Uterus (tissue), 3 donors: ENCODE measurements at regions not wholly inside any gene's neighbourhood (a gene's known extent, or its start where the extent isn't known, plus 50 kb on each side); places are given as distances from the start of the nearest gene placed in this dataset.

ENCODE experiments used
- DNase-seq, 2 donors: peaks; one replicate each; pipeline ENCODE4 v3.0.0-alpha.2; 2019 to 2020
- H3K27ac ChIP-seq, 2 donors: fragments of 200-600 bp; sonication (generic); 1 replicate in 1 of 2; 2 replicates in 1 of 2; pipeline ENCODE4 v1.5.1; 2016 to 2018
- H3K27me3 ChIP-seq, 2 donors: fragments of 200-600 bp; sonication (generic); one replicate each; pipeline ENCODE4 v1.5.1; 2018 to 2019; ENCODE audit warnings: control low read depth in 1 of 2
- H3K36me3 ChIP-seq, 2 donors: fragments of 200-600 bp; sonication (generic); one replicate each; pipeline ENCODE4 v1.5.1; 2019; ENCODE audit warnings: control low read depth in 1 of 2
- H3K4me1 ChIP-seq, 2 donors: fragments of 200-600 bp; sonication (generic); one replicate each; pipeline ENCODE4 v1.5.1; 2018 to 2019; ENCODE audit warnings: control low read depth in 1 of 2
- H3K4me3 ChIP-seq, 2 donors: fragments of 200-600 bp; sonication (generic); 1 replicate in 1 of 2; 2 replicates in 1 of 2; pipeline ENCODE4 v1.5.1; 2018 to 2019; ENCODE audit warnings: mild to moderate bottlenecking in 1 of 2
- H3K9me3 ChIP-seq, 2 donors: fragments of 200-600 bp; sonication (generic); one replicate each; pipeline ENCODE4 v1.5.1; 2019; ENCODE audit warnings: control low read depth in 1 of 2
- POLR2A ChIP-seq, 2 donors: fragments of 450-650 bp; IDR thresholded peaks; one replicate each; pipeline ENCODE4 v1.6.1; 2016; ENCODE audit warnings: antibody characterized with exemption in 2 of 2, mild to moderate bottlenecking in 1 of 2, moderate library complexity in 1 of 2
- intact Hi-C: fragments of 100-400 bp; cut with DNase I; formaldehyde crosslinking; loops from one replicate; pipeline ENCODE4 v1.15.1; 2023; ENCODE audit warnings: low total_unique reads
- TF ChIP-seq, protein P1 (sequence below), 4 experiments: fragments of 200-600 bp in 2 of 4; fragments of 450-650 bp in 2 of 4; sonication (generic) in 2 of 4; IDR thresholded peaks; one replicate each; pipeline ENCODE4 v1.5.1; 2016 to 2019; ENCODE audit warnings: antibody characterized with exemption in 4 of 4, mild to moderate bottlenecking in 2 of 4, moderate library complexity in 1 of 4
- donor health status: DM: yes; HTN: yes; CAD: no.

DNA sequence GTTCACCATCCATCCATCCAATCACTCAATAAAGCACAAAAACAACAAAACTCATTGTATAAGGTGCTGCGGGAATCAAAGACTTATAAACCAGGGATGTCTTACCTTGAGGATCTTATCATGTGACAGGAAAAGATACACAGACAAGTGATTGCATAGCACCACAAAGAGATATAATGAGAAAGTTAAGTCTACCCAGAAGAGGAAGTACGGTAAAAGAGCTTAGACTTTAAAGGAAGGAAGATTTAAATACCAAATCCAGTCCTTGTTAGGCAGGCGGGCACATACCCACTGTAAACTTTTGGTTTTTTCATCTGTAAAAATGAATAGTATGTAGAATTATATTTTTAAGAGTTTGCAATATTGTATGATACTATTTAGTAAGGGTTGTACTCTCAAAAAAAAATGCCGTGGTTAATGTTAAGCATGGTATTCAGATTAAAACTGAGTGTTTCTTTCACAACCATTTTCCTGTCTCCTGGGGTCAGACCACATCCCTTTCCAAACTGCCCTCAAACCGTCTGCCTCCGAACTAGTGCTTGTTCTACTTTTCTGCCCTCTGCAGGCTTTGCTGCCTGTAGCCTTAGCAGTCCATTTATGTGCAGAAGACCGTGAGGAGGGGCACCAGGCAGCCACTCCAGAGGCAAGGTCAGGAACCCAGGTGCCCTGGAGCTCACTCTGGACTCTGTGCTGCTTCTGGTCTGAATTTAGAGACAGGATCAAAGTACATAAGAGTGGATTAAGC lies 179.5 kb upstream of the SYNDIG1 start:
- DNase-seq: no peak
- TF ChIP-seq POLR2A (IDR thresholded peaks at IDR 0.05): no peak
- TF ChIP-seq, protein P1, sequence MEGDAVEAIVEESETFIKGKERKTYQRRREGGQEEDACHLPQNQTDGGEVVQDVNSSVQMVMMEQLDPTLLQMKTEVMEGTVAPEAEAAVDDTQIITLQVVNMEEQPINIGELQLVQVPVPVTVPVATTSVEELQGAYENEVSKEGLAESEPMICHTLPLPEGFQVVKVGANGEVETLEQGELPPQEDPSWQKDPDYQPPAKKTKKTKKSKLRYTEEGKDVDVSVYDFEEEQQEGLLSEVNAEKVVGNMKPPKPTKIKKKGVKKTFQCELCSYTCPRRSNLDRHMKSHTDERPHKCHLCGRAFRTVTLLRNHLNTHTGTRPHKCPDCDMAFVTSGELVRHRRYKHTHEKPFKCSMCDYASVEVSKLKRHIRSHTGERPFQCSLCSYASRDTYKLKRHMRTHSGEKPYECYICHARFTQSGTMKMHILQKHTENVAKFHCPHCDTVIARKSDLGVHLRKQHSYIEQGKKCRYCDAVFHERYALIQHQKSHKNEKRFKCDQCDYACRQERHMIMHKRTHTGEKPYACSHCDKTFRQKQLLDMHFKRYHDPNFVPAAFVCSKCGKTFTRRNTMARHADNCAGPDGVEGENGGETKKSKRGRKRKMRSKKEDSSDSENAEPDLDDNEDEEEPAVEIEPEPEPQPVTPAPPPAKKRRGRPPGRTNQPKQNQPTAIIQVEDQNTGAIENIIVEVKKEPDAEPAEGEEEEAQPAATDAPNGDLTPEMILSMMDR (IDR thresholded peaks at IDR 0.05): no peak
- Histone ChIP-seq H3K9me3 (no peaks in the 10 kb centered on the region), H3K4me1 (no peaks in the 10 kb centered on the region), H3K27me3 (no peaks in the 10 kb centered on the region), H3K36me3 (no peaks in the 10 kb centered on the region), H3K4me3 (no peak overlapping the region), H3K27ac (no peak overlapping the region)
- intact Hi-C loops: no loop called here

DNA sequence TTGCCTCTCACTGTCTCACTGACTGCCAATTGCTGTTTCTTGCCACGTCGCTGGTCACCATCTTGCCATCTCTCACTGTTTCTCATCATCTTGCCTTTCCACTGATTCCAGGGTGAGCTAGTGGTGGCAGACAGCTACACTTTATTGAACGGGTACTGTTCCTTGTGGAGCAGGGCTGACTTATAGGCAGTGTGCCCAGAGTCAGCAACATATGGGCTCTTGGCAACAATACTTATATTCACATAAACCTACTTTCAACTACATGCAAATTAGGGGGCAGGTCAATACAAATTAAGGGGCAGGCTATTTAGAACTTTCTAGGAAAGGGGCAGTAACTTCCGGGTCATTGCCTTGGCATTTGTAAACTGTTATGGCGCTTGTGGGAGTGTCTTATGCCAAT lies 186.2 kb upstream of the SYNDIG1 start:
- TF ChIP-seq, protein P1 (IDR thresholded peaks at IDR 0.05): no peak
- TF ChIP-seq POLR2A (IDR thresholded peaks at IDR 0.05): no peak
- Histone ChIP-seq H3K9me3 (no peaks in the 10 kb centered on the region), H3K27ac (no peak overlapping the region), H3K27me3 (no peaks in the 10 kb centered on the region), H3K4me3 (no peak overlapping the region), H3K36me3 (no peaks in the 10 kb centered on the region), H3K4me1 (no peaks in the 10 kb centered on the region)
- intact Hi-C loops: no loop called here
- no peak for DNase-seq

DNA sequence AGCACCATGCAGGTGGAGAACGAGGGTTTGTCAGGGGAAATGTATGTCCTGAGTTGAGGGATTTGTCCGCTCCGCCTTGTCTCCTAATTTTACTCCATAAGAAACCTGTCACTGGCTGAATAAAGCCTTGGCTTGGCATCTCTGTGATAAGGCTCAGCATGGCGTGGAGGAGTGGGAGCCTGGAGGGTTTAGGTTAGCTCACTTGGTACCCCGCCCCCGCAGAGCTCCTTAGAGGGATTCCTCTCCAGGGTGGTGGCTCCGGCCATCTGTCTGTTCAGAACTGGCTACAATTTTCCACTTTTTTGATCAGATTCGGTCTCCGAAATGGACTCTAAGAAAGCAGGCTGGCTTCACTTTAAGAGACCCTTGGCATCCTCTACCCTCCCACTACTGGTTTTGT lies 192.2 kb upstream of the SYNDIG1 start:
- intact Hi-C loops: no loop called here
- Histone ChIP-seq H3K27ac (no peak overlapping the region), H3K4me1 (no peaks in the 10 kb centered on the region), H3K4me3 (no peak overlapping the region), H3K27me3 (no peaks in the 10 kb centered on the region), H3K36me3 (no peaks in the 10 kb centered on the region), H3K9me3 (peaks cover 0 to 4% of the 10 kb centered on the region in 2 donors)
- DNase-seq: no peak
- TF ChIP-seq, protein P1 (IDR thresholded peaks at IDR 0.05): no peak
- no peak for TF ChIP-seq POLR2A (IDR thresholded peaks at IDR 0.05)

DNA sequence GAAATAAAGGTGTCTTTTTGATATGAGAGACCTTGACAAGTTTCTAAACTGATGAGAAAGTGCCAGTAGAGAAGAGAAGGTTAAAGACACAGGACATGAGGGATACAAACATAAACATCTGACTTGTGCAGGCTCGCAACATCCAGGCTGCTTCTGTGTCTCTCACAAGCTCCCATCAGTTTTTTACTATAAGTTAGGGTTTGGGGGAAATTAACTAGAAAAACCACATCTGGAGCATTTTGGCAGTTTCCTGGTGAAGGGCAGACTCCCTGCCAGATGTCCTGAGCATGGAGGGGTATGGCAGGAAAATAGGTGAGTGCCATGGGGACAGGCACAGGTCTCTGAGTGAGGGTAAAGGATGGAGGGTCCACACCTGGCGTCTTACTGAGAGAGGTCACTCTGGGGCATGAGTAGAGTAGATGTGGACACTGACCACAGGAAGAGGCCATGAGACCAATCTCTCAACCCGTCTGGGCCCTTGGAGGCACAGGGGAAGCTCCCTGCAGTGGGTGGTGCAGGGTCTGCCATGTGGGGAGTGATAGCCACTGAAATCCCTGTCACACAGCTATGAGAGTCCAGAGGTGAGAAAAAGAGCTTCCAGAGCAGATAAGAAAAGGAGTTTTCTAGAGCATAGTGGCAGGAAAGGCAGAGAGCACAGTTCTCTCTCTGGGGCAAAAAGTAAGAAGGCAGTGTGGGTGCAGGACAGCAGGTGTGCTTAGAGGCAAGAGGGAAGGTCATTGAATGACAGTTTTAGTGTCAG lies 193.3 kb upstream of the SYNDIG1 start:
- H3K4me3 ChIP-seq: no peak overlapping the region
- H3K27me3 ChIP-seq: no peaks in the 10 kb centered on the region
- intact Hi-C loops: no loop called here
- no peaks in the 10 kb centered on the region for H3K36me3 ChIP-seq
- peaks cover 0 to 4% of the 10 kb centered on the region in 2 donors for H3K9me3 ChIP-seq
- no peak for DNase-seq
- no peaks in the 10 kb centered on the region for H3K4me1 ChIP-seq
- TF ChIP-seq, protein P1 (IDR thresholded peaks at IDR 0.05): no peak
- TF ChIP-seq POLR2A (IDR thresholded peaks at IDR 0.05): no peak
- H3K27ac ChIP-seq: no peak overlapping the region

DNA sequence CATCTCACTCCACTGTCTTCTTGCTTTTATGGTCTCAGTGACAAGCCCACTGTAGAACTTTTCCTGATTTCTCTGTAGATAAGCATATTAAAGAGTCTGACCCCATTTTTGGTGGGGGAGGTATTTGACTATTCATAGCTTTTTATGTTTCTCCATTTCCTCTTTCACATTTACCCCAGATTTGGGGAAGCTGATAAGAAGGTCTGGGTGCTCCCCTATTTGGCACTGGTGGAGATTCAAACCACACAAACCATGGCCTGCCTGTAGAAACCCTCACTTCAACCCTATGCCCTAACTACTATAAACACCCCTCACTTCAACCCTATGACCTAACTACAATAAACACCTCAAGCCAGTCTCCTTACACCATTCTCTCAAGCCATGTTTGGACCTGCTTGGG lies 196.2 kb upstream of the SYNDIG1 start:
- intact Hi-C loops: no loop called here
- Histone ChIP-seq H3K4me3 (no peak overlapping the region), H3K9me3 (peaks cover 0 to 4% of the 10 kb centered on the region in 2 donors), H3K36me3 (no peaks in the 10 kb centered on the region), H3K27ac (no peak overlapping the region), H3K27me3 (no peaks in the 10 kb centered on the region), H3K4me1 (no peaks in the 10 kb centered on the region)
- no peak for DNase-seq
- TF ChIP-seq, protein P1 (IDR thresholded peaks at IDR 0.05): no peak
- TF ChIP-seq POLR2A (IDR thresholded peaks at IDR 0.05): no peak
